NCI-H2107 treated with DMSO at 0.1 percent for 48 hours (cell line): ENCODE measurements at regions not wholly inside any gene's neighbourhood (a gene's known extent, or its start where the extent isn't known, plus 50 kb on each side); places are given as distances from the start of the nearest gene placed in this dataset.

Experiments used
- DNase-seq: peaks from one replicate; lab custom pipeline; 2025; ENCODE audit not compliant: unreplicated experiment; lab: John Stamatoyannopoulos, UW

GRCh38 chr20:60627751-60628565, 624.1 kb upstream of the CDH4 start:
- no peak for DNase-seq

GRCh38 chr20:60628749-60629148, 623.3 kb upstream of the CDH4 start:
- DNase-seq: no peak

GRCh38 chr20:60629206-60629605, 622.9 kb upstream of the CDH4 start:
- DNase-seq: no peak

- peak; percentile 71 for DNase-seq
Observed at GRCh38 chr20:60630609-60631008, 621.5 kb upstream of the CDH4 start.

- DNase-seq: no peak
Observed at GRCh38 chr20:60631585-60632287, 620.3 kb upstream of the CDH4 start.

- no peak for DNase-seq
Observed at GRCh38 chr20:60632391-60633262, 619.4 kb upstream of the CDH4 start.

GRCh38 chr20:60634491-60635172, 617.4 kb upstream of the CDH4 start:
- DNase-seq: no peak

- no peak for DNase-seq
Observed at GRCh38 chr20:60636417-60636816, 615.6 kb upstream of the CDH4 start.

- DNase-seq: no peak
Observed at GRCh38 chr20:60637801-60638200, 614.3 kb upstream of the CDH4 start.

GRCh38 chr20:60638430-60639098, 613.5 kb upstream of the CDH4 start:
- no peak for DNase-seq

- DNase-seq: no peak
Observed at GRCh38 chr20:60641879-60642447, 610.1 kb upstream of the CDH4 start.

- DNase-seq: no peak
Observed at GRCh38 chr20:60642541-60642940, 609.5 kb upstream of the CDH4 start.

GRCh38 chr20:60648556-60648955, 603.5 kb upstream of the CDH4 start:
- no peak for DNase-seq

- DNase-seq: no peak
Observed at GRCh38 chr20:60649541-60649940, 602.5 kb upstream of the CDH4 start.

- no peak for DNase-seq
Observed at GRCh38 chr20:60650087-60650486, 602.0 kb upstream of the CDH4 start.

- DNase-seq: no peak
Observed at GRCh38 chr20:60652046-60652445, 600.0 kb upstream of the CDH4 start.

- DNase-seq: no peak
Observed at GRCh38 chr20:60652615-60653014, 599.4 kb upstream of the CDH4 start.

GRCh38 chr20:60653111-60653845, 598.8 kb upstream of the CDH4 start:
- no peak for DNase-seq

GRCh38 chr20:60658681-60659080, 593.4 kb upstream of the CDH4 start:
- no peak for DNase-seq
